KMS-11 (cell line): ENCODE measurements at regions not wholly inside any gene's neighbourhood (a gene's known extent, or its start where the extent isn't known, plus 50 kb on each side); places are given as distances from the start of the nearest gene placed in this dataset.

Experiments used
- H2AFZ ChIP-seq: fragments of 200-600 bp; sonication (generic); 2 replicates; pipeline ENCODE4 v1.6.1; 2016; ENCODE audit warnings: antibody characterized with exemption, mixed run types, low read depth
- H3K27ac ChIP-seq: fragments of 200-600 bp; sonication (generic); 2 replicates; pipeline ENCODE4 v1.6.1; 2016; ENCODE audit warnings: mild to moderate bottlenecking, mixed run types
- H3K27me3 ChIP-seq: fragments of 200-600 bp; sonication (generic); 2 replicates; pipeline ENCODE4 v1.6.1; 2017; ENCODE audit warnings: mild to moderate bottlenecking, low read depth, mixed run types, moderate library complexity; ENCODE audit not compliant: insufficient read depth
- H3K36me3 ChIP-seq: fragments of 200-600 bp; sonication (generic); 2 replicates; pipeline ENCODE4 v1.6.1; 2017; ENCODE audit warnings: mild to moderate bottlenecking, mixed run types; ENCODE audit not compliant: insufficient read depth
- H3K4me1 ChIP-seq: fragments of 200-600 bp; sonication (generic); 2 replicates; pipeline ENCODE4 v1.6.1; 2016; ENCODE audit warnings: mild to moderate bottlenecking, low read depth, mixed run types; ENCODE audit not compliant: poor library complexity, severe bottlenecking
- H3K4me2 ChIP-seq: fragments of 200-600 bp; sonication (generic); 2 replicates; pipeline ENCODE4 v1.7.0; 2016; ENCODE audit warnings: mild to moderate bottlenecking, mixed run types
- H3K4me3 ChIP-seq: fragments of 200-600 bp; sonication (generic); IDR thresholded peaks from 2 replicates; pipeline ENCODE4 v1.6.1; 2017; ENCODE audit warnings: low read depth, low read length, mixed read lengths; ENCODE audit not compliant: insufficient read depth
- H3K79me2 ChIP-seq: fragments of 200-600 bp; sonication (generic); 2 replicates; pipeline ENCODE4 v1.6.1; 2016; ENCODE audit warnings: low read depth, mixed run types; ENCODE audit not compliant: insufficient read depth
- H3K9ac ChIP-seq: fragments of 200-600 bp; sonication (generic); 2 replicates; pipeline ENCODE4 v1.6.1; 2016; ENCODE audit warnings: mild to moderate bottlenecking, mixed run types
- H4K20me1 ChIP-seq: fragments of 200-600 bp; sonication (generic); 2 replicates; pipeline ENCODE4 v1.6.1; 2016; ENCODE audit warnings: mild to moderate bottlenecking, mixed run types; ENCODE audit not compliant: insufficient read depth
- CTCF ChIP-seq: fragments of 200-600 bp; sonication (generic); conservative IDR thresholded peaks from 2 replicates; pipeline ENCODE4 v1.6.1; 2017; ENCODE audit warnings: low read depth, mild to moderate bottlenecking, antibody characterized with exemption, low read length, moderate library complexity, mixed read lengths

GRCh38 chr3:1962396-1963088, 136.1 kb upstream of the CNTN4 start:
- no peaks in the 10 kb centered on the region for H3K79me2 ChIP-seq
- no peak overlapping the region for H3K27ac ChIP-seq
- no peak overlapping the region for H3K9ac ChIP-seq
- TF ChIP-seq CTCF: no peak
- H3K36me3 ChIP-seq: no peaks in the 10 kb centered on the region
- H4K20me1 ChIP-seq: no peaks in the 10 kb centered on the region
- no peak overlapping the region for H3K4me3 ChIP-seq
- no peak overlapping the region for H2AFZ ChIP-seq
- no peaks in the 10 kb centered on the region for H3K4me1 ChIP-seq
- no peaks in the 10 kb centered on the region for H3K27me3 ChIP-seq
- H3K4me2 ChIP-seq: no peak overlapping the region

DNA sequence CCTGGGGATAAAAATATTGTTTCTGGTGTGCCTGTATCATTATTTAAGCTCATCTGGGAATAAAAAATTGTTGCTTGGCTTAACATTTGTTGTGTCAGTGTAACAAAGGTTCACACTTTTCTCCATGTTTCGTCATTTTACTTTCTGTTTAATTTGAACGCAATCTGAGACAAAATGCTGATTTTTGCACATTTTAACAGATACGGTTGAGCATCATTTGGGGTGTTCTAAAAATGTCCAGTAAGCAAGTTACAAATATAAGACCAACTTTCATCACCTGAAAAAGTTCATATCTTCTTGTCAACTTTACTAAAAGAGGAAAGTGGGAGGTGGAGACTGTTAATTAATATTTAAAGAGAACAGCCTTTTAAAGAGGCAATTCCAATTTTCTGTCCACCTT, 134.8 kb upstream of the CNTN4 start:
- H3K36me3 ChIP-seq: no peaks in the 10 kb centered on the region
- TF ChIP-seq CTCF: no peak
- H3K4me2 ChIP-seq: no peak overlapping the region
- no peak overlapping the region for H3K27ac ChIP-seq
- H3K27me3 ChIP-seq: no peaks in the 10 kb centered on the region
- H3K4me3 ChIP-seq: no peak overlapping the region
- no peaks in the 10 kb centered on the region for H3K4me1 ChIP-seq
- no peaks in the 10 kb centered on the region for H3K79me2 ChIP-seq
- H4K20me1 ChIP-seq: no peaks in the 10 kb centered on the region
- H3K9ac ChIP-seq: no peak overlapping the region
- no peak overlapping the region for H2AFZ ChIP-seq

DNA sequence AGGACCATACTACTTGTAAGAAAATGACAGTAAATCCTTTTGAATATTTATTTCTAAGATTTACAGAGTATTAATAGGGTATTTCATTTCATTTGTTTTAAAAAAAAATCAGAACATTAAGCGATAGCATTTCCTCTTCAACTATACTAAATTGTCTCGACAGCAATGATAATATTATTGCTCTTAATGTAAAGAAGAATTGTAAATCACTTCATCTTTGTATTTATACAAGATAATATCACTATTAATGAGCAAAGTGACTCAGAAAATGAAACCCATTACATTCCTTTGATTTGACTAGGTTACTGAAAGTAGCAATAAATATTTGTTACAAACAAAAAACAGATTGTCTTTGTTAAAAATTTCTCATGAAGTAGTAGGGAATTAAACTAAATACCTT, 131.1 kb upstream of the CNTN4 start:
- H3K4me3 ChIP-seq: no peak overlapping the region
- no peak overlapping the region for H3K27ac ChIP-seq
- H3K27me3 ChIP-seq: no peaks in the 10 kb centered on the region
- H3K36me3 ChIP-seq: no peaks in the 10 kb centered on the region
- no peak for TF ChIP-seq CTCF
- no peak overlapping the region for H3K9ac ChIP-seq
- H3K79me2 ChIP-seq: no peaks in the 10 kb centered on the region
- H2AFZ ChIP-seq: no peak overlapping the region
- no peak overlapping the region for H3K4me2 ChIP-seq
- no peaks in the 10 kb centered on the region for H3K4me1 ChIP-seq
- H4K20me1 ChIP-seq: no peaks in the 10 kb centered on the region

GRCh38 chr3:1969281-1969680, 129.4 kb upstream of the CNTN4 start:
- H3K4me1 ChIP-seq: no peaks in the 10 kb centered on the region
- no peaks in the 10 kb centered on the region for H3K36me3 ChIP-seq
- H3K79me2 ChIP-seq: no peaks in the 10 kb centered on the region
- H3K4me2 ChIP-seq: no peak overlapping the region
- H3K27ac ChIP-seq: no peak overlapping the region
- no peak overlapping the region for H3K9ac ChIP-seq
- H3K27me3 ChIP-seq: no peaks in the 10 kb centered on the region
- no peak for TF ChIP-seq CTCF
- no peak overlapping the region for H3K4me3 ChIP-seq
- H4K20me1 ChIP-seq: no peaks in the 10 kb centered on the region
- no peak overlapping the region for H2AFZ ChIP-seq
